HCT116 (cell line): ENCODE measurements at regions not wholly inside any gene's neighbourhood (a gene's known extent, or its start where the extent isn't known, plus 50 kb on each side); places are given as distances from the start of the nearest gene placed in this dataset.

Source experiments
- ATAC-seq: fragments of 200-7000 bp; cut with Tn5 transposase; 2 replicates; pipeline ENCODE4 v1.9.1; 2020; ENCODE audit warnings: mild to moderate bottlenecking, moderate library complexity
- BruUV-seq: library from RNA; stranded (reverse); fragments of 400-500 nt; replicated peaks from 2 replicates; lab custom pipeline; 2021; lab: Mats Ljungman, UMichigan
- CTCF ChIA-PET: fragments of 300-600 bp; sonication (Branson Sonifier 250); formaldehyde crosslinking; loops from one replicate; lab custom pipeline; 2021; ENCODE audit warnings: antibody characterized with exemption; lab: Charles Lee
- POLR2A ChIA-PET: fragments of 300-600, 350-600 bp; sonication (Branson Sonifier 250); formaldehyde crosslinking; loops from one replicate; lab custom pipeline; 2021; ENCODE audit warnings: antibody characterized with exemption; lab: Charles Lee
- RAD21 ChIA-PET, 2 experiments: fragments of 300-600 bp; sonication (Branson Sonifier 250); formaldehyde crosslinking; loops; one replicate each; lab custom pipeline; 2023; ENCODE audit warnings: low total read pairs in 2 of 2; ENCODE audit not compliant: uncharacterized antibody in 2 of 2, unreplicated experiment in 2 of 2, low non-redundant PET in 1 of 2; lab: Charles Lee
- DNase-seq: peaks from one replicate; pipeline ENCODE4 v3.0.0-alpha.2; 2010; ENCODE audit warnings: low read depth, low spot score
- H2AFZ ChIP-seq: fragments of 200-600 bp; shearing (Covaris generic), sonication (generic); 2 replicates; pipeline ENCODE4 v1.6.1; 2017; ENCODE audit warnings: low read depth, mixed run types, mixed read lengths, antibody characterized with exemption, low read length; ENCODE audit not compliant: poor library complexity, severe bottlenecking
- H3K27ac ChIP-seq: 2 replicates; pipeline ENCODE4 v1.5.1; 2012; ENCODE audit warnings: low read depth, low read length
- H3K27me3 ChIP-seq: fragments of 200-600 bp; sonication (generic); 2 replicates; pipeline ENCODE4 v1.6.1; 2016; ENCODE audit warnings: mixed run types, low read length, mixed read lengths; ENCODE audit not compliant: insufficient read depth
- H3K36me3 ChIP-seq, 2 experiments: fragments of 200-500 bp in 1 of 2; fragments of 200-600 bp in 1 of 2; sonication (Bioruptor generic) in 1 of 2; sonication (generic) in 1 of 2; 2 replicates each; pipeline versions ENCODE4 v1.5.1 to v1.6.1; 2014 to 2016; ENCODE audit warnings: low read length in 2 of 2, inconsistent platforms in 1 of 2, mixed read lengths in 1 of 2, mixed run types in 1 of 2; ENCODE audit not compliant: insufficient read depth in 2 of 2, control insufficient read depth in 1 of 2
- H3K4me1 ChIP-seq, 2 experiments: fragments of 200-600 bp in 1 of 2; sonication (generic) in 1 of 2; 2 replicates each; pipeline versions ENCODE4 v1.5.1 to v1.6.1; 2012 to 2017; ENCODE audit warnings: low read length in 2 of 2, inconsistent platforms in 1 of 2, mild to moderate bottlenecking in 1 of 2, mixed read lengths in 1 of 2, mixed run types in 1 of 2, moderate library complexity in 1 of 2; ENCODE audit not compliant: insufficient read depth in 2 of 2, control insufficient read depth in 1 of 2
- H3K4me2 ChIP-seq: fragments of 200-600 bp; sonication (generic); 2 replicates; pipeline ENCODE4 v1.6.1; 2017; ENCODE audit warnings: mixed run types, low read length, mixed read lengths
- H3K4me3 ChIP-seq, 2 experiments: fragments of 200-600 bp in 1 of 2; sonication (generic) in 1 of 2; replicated peaks in 1 of 2; 2 replicates each; pipeline ENCODE4 v1.5.1; 2011 to 2016; ENCODE audit warnings: low read length in 2 of 2, control low read depth in 1 of 2, low read depth in 1 of 2, mild to moderate bottlenecking in 1 of 2, mixed read lengths in 1 of 2, mixed run types in 1 of 2
- H3K79me2 ChIP-seq: fragments of 200-600 bp; sonication (generic); 2 replicates; pipeline ENCODE4 v1.6.1; 2017; ENCODE audit warnings: mild to moderate bottlenecking, mixed run types, low read length, moderate library complexity, mixed read lengths; ENCODE audit not compliant: insufficient read depth
- H3K9ac ChIP-seq: fragments of 200-600 bp; sonication (generic); 2 replicates; pipeline ENCODE4 v1.6.1; 2016; ENCODE audit warnings: low read length, mixed read lengths
- H3K9me2 ChIP-seq: fragments of 200-600 bp; sonication (generic), shearing (Covaris generic); 2 replicates; pipeline ENCODE4 v1.6.1; 2017; ENCODE audit warnings: mixed run types, mild to moderate bottlenecking, moderate library complexity; ENCODE audit not compliant: insufficient read depth
- H3K9me3 ChIP-seq, 2 experiments: fragments of 200-500 bp in 1 of 2; fragments of 200-600 bp in 1 of 2; sonication (Bioruptor generic) in 1 of 2; sonication (generic) in 1 of 2; 2 replicates each; pipeline ENCODE4 v1.6.1; 2014 to 2017; ENCODE audit warnings: low read length in 2 of 2, mixed read lengths in 2 of 2, inconsistent platforms in 1 of 2, low read depth in 1 of 2, mild to moderate bottlenecking in 1 of 2, mixed run types in 1 of 2, moderate library complexity in 1 of 2; ENCODE audit not compliant: control insufficient read depth in 1 of 2, insufficient read depth in 1 of 2
- H4K20me1 ChIP-seq: fragments of 200-600 bp; sonication (generic), shearing (Covaris generic); 2 replicates; pipeline ENCODE4 v1.6.1; 2017; ENCODE audit warnings: mixed run types, mild to moderate bottlenecking, moderate library complexity; ENCODE audit not compliant: insufficient read depth
- ATF3 ChIP-seq: IDR thresholded peaks from 2 replicates; pipeline ENCODE4 v1.6.1; 2012
- CBX3 ChIP-seq: IDR thresholded peaks from 2 replicates; pipeline ENCODE4 v1.6.1; 2012; ENCODE audit warnings: low read depth
- CEBPB ChIP-seq: IDR thresholded peaks from 2 replicates; pipeline ENCODE4 v1.6.1; 2012; ENCODE audit warnings: low read depth
- JUND ChIP-seq: IDR thresholded peaks from 2 replicates; pipeline ENCODE4 v1.6.1; 2012
- RAD21 ChIP-seq: IDR thresholded peaks from 2 replicates; pipeline ENCODE4 v1.6.1; 2012; ENCODE audit warnings: low read depth, mild to moderate bottlenecking
- REST ChIP-seq: IDR thresholded peaks from 2 replicates; pipeline ENCODE4 v1.6.1; 2012; ENCODE audit warnings: low read depth
- SP1 ChIP-seq: IDR thresholded peaks from 2 replicates; pipeline ENCODE4 v1.6.1; 2012; ENCODE audit warnings: low read depth
- SRF ChIP-seq: IDR thresholded peaks from 2 replicates; pipeline ENCODE4 v1.6.1; 2012; ENCODE audit warnings: low read depth
- YY1 ChIP-seq: IDR thresholded peaks from 2 replicates; pipeline ENCODE4 v1.6.1; 2011; ENCODE audit warnings: low read length, low read depth, moderate library complexity, mild to moderate bottlenecking; ENCODE audit not compliant: insufficient replicate concordance; ENCODE audit errors: extremely low read depth
- ZFX ChIP-seq: fragments of 450-650 bp; IDR thresholded peaks from 2 replicates; pipeline ENCODE4 v1.6.1; 2017
- ZNF274 ChIP-seq: fragments of 200-500 bp; sonication (Bioruptor generic); IDR thresholded peaks from 2 replicates; pipeline ENCODE4 v1.6.1; 2014; ENCODE audit warnings: mild to moderate bottlenecking, low read depth, low read length, inconsistent platforms
- intact Hi-C: fragments of 100-400 bp; cut with micrococcal nuclease; formaldehyde crosslinking; loops from 2 replicates; pipeline ENCODE4 v1.10.0; 2022

- Histone ChIP-seq H3K36me3 (no peaks in the 10 kb centered on the region), H3K9me2 (no peaks in the 10 kb centered on the region), H3K27ac (no peak overlapping the region), H3K4me2 (no peak overlapping the region), H3K79me2 (no peaks in the 10 kb centered on the region), H3K9ac (no peak overlapping the region), H3K9me3 (no peaks in the 10 kb centered on the region), H3K4me3 (no peak overlapping the region), H3K27me3 (no peaks in the 10 kb centered on the region), H3K4me1 (no peaks in the 10 kb centered on the region), H2AFZ (no peak overlapping the region), H4K20me1 (no peaks in the 10 kb centered on the region)
- DNase-seq, result no peak
- ChIA-PET RAD21 (no interaction called here), CTCF (no interaction called here), POLR2A (no interaction called here)
- TF ChIP-seq REST (no peak), ATF3 (no peak), ZFX (no peak), JUND (no peak), RAD21 (no peak), SP1 (no peak), SRF (no peak), ZNF274 (no peak), CBX3 (no peak), CEBPB (no peak), YY1 (no peak)
- ATAC-seq, result no peak
- BruUV-seq, result no TSS peak
- intact Hi-C loops, result no loop called here
These were observed 1667.8 kb downstream of the PLA2G4A start for GRCh38 chr1:188496506-188496905.
